GM10248 (cell line): ENCODE measurements at regions not wholly inside any gene's neighbourhood (a gene's known extent, or its start where the extent isn't known, plus 50 kb on each side); places are given as distances from the start of the nearest gene placed in this dataset.

Experiments
- CTCF ChIA-PET: fragments of 300-600 bp; sonication (Branson Sonifier 250); formaldehyde crosslinking; extraction: SDS; loops from one replicate; lab custom pipeline; 2021; ENCODE audit warnings: antibody characterized with exemption; lab: Yijun Ruan, JAX
- POLR2A ChIA-PET: fragments of 350-650 bp; sonication (Branson Sonifier 250); formaldehyde crosslinking; extraction: SDS; loops from one replicate; lab custom pipeline; 2020; ENCODE audit warnings: antibody characterized with exemption; lab: Yijun Ruan, JAX
- DNase-seq: peaks from one replicate; pipeline ENCODE4 v3.0.0; 2012; ENCODE audit errors: extremely low spot score
- TF ChIP-seq, protein P1 (sequence below): IDR thresholded peaks from 2 replicates; pipeline ENCODE4 v1.5.1; 2012; ENCODE audit warnings: mild to moderate bottlenecking, low read depth; ENCODE audit errors: extremely low read depth, missing control alignments, control extremely low read depth

DNA sequence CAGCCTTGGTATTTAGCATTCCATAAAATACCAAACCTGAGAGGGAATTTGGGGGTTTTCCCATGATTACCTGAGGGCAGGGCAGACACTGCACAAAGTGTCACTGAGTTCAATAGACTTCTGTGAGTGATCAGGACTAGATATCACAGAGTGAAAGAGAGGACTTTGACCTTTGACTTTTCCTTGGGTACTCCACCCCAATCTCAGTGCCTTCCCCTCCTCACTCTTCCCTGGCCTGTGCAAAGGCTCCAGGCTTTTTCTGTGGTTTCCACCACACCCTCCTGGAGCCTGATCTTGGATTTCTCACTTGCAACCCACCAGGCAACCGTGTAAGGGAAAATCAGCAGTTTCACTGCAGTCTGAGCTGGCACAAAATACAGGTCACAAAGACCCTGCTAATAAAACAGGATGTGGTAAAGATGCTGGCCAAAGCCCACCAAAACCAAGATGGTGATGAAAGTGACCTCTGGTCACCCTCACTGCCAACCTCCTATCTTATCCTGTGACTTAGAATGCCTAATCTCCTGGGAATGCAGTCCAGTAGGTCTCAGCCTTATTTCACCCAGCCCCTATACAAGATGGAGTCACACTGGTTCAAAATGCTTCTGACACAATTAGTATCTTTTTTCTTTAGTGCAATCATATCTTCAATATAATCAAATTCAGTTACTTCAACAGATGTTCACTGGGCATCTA is 64.0 kb downstream of the BOD1L2 start:
- POLR2A ChIA-PET, result no interaction called here
- CTCF ChIA-PET, result interaction anchor here (1.0 kb wide), 1 partner anchor 10 kb away, joined by 3 read pairs; no protein-coding TSS in a partner anchor
- DNase-seq, result no peak
- TF ChIP-seq, protein P1, sequence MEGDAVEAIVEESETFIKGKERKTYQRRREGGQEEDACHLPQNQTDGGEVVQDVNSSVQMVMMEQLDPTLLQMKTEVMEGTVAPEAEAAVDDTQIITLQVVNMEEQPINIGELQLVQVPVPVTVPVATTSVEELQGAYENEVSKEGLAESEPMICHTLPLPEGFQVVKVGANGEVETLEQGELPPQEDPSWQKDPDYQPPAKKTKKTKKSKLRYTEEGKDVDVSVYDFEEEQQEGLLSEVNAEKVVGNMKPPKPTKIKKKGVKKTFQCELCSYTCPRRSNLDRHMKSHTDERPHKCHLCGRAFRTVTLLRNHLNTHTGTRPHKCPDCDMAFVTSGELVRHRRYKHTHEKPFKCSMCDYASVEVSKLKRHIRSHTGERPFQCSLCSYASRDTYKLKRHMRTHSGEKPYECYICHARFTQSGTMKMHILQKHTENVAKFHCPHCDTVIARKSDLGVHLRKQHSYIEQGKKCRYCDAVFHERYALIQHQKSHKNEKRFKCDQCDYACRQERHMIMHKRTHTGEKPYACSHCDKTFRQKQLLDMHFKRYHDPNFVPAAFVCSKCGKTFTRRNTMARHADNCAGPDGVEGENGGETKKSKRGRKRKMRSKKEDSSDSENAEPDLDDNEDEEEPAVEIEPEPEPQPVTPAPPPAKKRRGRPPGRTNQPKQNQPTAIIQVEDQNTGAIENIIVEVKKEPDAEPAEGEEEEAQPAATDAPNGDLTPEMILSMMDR, result no peak

DNA sequence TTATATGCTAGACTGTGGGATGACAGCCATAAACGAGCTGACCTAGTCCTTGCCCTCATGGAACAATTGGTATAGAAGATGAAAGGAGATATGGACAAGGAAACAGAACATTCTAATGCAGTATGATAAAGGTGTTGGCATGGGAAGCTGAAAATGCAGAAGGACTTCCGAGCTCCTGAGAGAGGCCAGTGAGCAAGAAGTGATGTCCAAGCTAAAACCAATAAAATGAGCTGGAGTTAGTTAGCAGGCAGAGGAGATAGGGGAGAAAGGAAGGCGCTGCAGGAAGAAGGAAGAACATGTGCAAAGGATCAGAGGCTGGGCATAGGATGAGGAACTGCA is 64.5 kb downstream of the BOD1L2 start:
- ChIA-PET POLR2A (no interaction called here), CTCF (interaction anchor here (1.0 kb wide), 1 partner anchor 9 kb away, joined by 3 read pairs; no protein-coding TSS in a partner anchor)
- DNase-seq, result no peak
- TF ChIP-seq, protein P1, result no peak

DNA sequence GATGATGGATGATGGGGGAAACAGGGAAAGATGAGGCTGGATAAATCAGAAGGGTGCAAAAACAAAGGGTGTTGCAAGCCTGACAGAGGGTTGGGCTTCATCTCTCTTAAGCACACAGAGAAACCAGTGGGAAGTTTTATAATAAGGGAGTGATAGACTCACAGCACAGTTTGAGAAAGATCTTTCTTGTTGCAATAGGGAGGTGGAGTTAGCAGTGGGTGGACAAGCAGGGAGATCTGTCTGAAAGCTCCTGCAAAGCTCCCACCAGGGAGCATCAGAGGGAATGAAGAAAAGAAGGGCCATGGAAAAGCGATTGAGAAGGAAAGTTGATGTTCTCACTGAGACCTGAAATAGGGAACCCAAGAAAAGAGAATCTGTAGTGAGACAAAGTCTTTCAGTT is 64.9 kb downstream of the BOD1L2 start:
- CTCF ChIA-PET, result interaction anchor here (1.0 kb wide), 1 partner anchor 9 kb away, joined by 3 read pairs; no protein-coding TSS in a partner anchor
- POLR2A ChIA-PET, result no interaction called here
- TF ChIP-seq, protein P1, result no peak
- no peak for DNase-seq

DNA sequence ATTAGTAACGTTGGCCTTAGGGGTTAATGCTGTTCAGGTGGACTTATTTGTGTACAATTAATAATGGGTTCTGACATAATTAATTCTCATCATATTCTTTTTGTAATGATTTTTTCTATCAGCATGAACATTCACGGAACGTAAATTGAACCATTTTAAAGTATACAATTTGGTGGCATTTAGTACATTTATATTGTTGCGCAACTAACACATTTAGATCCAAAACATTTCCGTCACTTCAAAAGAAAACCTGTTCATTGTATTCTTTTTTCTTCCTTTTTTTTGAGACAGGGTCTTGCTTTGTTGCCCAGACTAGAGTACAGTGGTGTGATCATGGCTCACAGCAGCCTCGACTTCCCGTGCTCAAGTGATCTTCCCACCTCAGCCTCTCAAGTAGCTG is 65.8 kb downstream of the BOD1L2 start:
- TF ChIP-seq, protein P1, result no peak
- ChIA-PET POLR2A (no interaction called here), CTCF (no interaction called here)
- DNase-seq, result no peak

DNA sequence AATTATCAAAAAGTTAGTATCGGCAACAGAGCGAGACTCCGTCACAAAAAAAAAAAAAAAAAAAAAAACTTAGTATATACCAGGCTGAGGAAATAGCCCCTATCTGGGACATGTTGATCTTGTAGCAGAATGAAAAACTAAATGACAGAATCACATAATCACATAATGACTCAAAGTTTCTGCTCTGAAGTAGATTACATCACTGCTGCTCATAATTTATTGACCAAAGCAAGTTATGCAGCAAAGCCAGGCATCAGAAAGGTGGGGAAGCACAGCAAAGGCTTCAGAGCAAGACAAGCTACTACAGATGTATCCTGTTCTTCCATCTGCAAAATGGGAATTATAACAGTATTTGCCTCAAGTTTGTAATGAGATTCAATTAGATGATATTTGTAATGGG is 68.1 kb downstream of the BOD1L2 start:
- ChIA-PET POLR2A (no interaction called here), CTCF (interaction anchor here (0.8 kb wide), 1 partner anchor 15 kb away, joined by 3 read pairs; no protein-coding TSS in a partner anchor)
- no peak for DNase-seq
- TF ChIP-seq, protein P1, result no peak

DNA sequence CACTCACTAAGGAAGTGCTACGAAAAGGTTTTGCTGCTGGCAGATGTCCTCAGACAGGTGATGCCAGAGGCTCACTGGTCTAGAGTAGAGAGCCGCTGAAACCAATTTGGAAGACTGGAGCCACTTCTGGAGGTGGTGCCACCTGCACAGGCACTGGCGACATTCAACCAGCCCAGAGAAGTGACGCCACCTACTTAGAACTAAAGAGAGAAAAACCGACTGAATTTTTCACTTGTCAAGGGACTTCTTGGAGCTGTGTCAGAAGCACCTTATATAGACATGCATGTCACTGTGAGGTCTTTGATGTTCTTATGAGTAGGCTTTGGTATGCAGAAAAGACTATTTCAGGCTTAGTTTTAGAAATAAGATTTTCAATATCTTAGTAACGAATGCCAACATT is 71.4 kb downstream of the BOD1L2 start:
- TF ChIP-seq, protein P1, result no peak
- CTCF ChIA-PET, result interaction anchor here (1.2 kb wide), 1 partner anchor 10 kb away, joined by 3 read pairs; no protein-coding TSS in a partner anchor
- DNase-seq, result no peak
- POLR2A ChIA-PET, result no interaction called here

DNA sequence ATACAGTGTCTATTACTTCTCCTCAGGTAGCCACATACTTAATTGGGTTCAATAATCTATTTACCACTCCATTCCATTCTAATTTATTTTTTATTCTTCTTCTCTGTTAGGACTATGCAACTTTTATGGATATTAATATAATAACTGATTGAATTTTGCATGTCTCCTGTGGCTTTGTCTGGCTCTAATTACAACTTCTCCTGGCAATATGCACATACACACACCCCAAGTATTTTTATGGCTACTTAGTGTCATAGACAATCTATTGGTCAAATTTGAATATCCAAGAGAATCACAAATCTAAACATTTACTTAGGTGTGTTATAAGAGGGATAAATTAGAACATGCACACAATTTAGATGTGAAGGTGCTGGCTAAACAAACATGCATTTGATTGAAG is 73.1 kb downstream of the BOD1L2 start:
- no peak for DNase-seq
- CTCF ChIA-PET, result interaction anchor here (1.0 to 1.2 kb wide), 3 partner anchors 9 to 24 kb away, joined by 3 to 5 read pairs (median 4); no protein-coding TSS in a partner anchor
- TF ChIP-seq, protein P1, result no peak
- POLR2A ChIA-PET, result no interaction called here
